Fibroblast of pulmonary artery (primary cell): ENCODE measurements at regions not wholly inside any gene's neighbourhood (a gene's known extent, or its start where the extent isn't known, plus 50 kb on each side); places are given as distances from the start of the nearest gene placed in this dataset.

Experiments used
- DNase-seq: peaks from one replicate; pipeline ENCODE4 v3.0.0-alpha.2; 2010; ENCODE audit warnings: low read depth
- H3K4me3 ChIP-seq: replicated peaks from 2 replicates; pipeline ENCODE4 v1.5.1; 2011; ENCODE audit warnings: low read depth, mild to moderate bottlenecking, control low read depth, low read length, moderate library complexity
- CTCF ChIP-seq: IDR thresholded peaks from 2 replicates; pipeline ENCODE4 v1.5.1; 2011; ENCODE audit warnings: mild to moderate bottlenecking, control low read depth, low read length, inconsistent platforms; ENCODE audit errors: missing control alignments

GRCh38 chr1:70627910-70628309 is 216.8 kb downstream of the CTH start:
- TF ChIP-seq CTCF: no peak
- no peak overlapping the region for H3K4me3 ChIP-seq
- no peak for DNase-seq

- TF ChIP-seq CTCF: no peak
- DNase-seq: no peak
- H3K4me3 ChIP-seq: no peak overlapping the region
Measured at GRCh38 chr1:70628973-70629372, 217.9 kb downstream of the CTH start.

GRCh38 chr1:70633004-70633403 is 221.9 kb downstream of the CTH start:
- no peak for DNase-seq
- no peak for TF ChIP-seq CTCF
- H3K4me3 ChIP-seq: no peak overlapping the region

GRCh38 chr1:70635868-70636267 is 224.8 kb downstream of the CTH start:
- no peak overlapping the region for H3K4me3 ChIP-seq
- no peak for DNase-seq
- TF ChIP-seq CTCF: no peak

GRCh38 chr1:70641868-70642267 is 230.8 kb downstream of the CTH start:
- H3K4me3 ChIP-seq: no peak overlapping the region
- no peak for TF ChIP-seq CTCF
- DNase-seq: no peak

- TF ChIP-seq CTCF: no peak
- no peak for DNase-seq
Measured at GRCh38 chr1:70656361-70656760, 245.3 kb downstream of the CTH start.

GRCh38 chr1:70659891-70660290 is 248.8 kb downstream of the CTH start:
- no peak for DNase-seq
- TF ChIP-seq CTCF: no peak

More at GRCh38 chr1:70656361-70656760, 245.3 kb downstream of the CTH start:
- no peak overlapping the region for H3K4me3 ChIP-seq

More at GRCh38 chr1:70659891-70660290, 248.8 kb downstream of the CTH start:
- H3K4me3 ChIP-seq: no peak overlapping the region
